ENCODE measurements at regions not wholly inside any gene's neighbourhood (a gene's known extent, or its start where the extent isn't known, plus 50 kb on each side); places are given as distances from the start of the nearest gene placed in this dataset.
A peak's percentile ranks its signal among the peaks of the same experiment; 100 is the strongest.

DNA sequence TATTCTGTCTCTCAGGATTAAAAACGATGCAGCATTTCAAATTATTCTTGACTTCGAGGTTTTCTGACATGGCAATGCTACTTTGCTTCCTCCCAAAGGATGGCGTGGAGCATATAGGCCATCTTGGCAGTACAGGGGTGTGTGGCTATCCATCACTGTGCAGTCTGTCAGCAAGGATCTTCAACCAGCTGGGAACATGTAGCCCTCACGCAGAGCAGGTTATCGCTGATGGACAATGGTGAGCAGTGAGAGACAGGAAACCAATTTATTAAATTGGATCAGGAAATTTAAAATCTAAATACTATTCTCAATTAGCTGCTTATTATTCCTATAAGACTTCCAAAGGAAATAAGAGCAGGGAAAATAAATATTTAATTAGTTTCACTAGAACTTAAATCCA, 615.3 kb downstream of the OTOL1 start:
- no peaks in the 10 kb centered on the region for H3K27me3 ChIP-seq (ENCODE audit: low read depth)
- H3K4me1 ChIP-seq, result no peaks in the 10 kb centered on the region
- H3K9me3 ChIP-seq, result no peaks in the 10 kb centered on the region
- ATAC-seq (no peak), DNase-seq (no peak)
- H3K27ac ChIP-seq, result no peak overlapping the region
- TF ChIP-seq, protein P1, sequence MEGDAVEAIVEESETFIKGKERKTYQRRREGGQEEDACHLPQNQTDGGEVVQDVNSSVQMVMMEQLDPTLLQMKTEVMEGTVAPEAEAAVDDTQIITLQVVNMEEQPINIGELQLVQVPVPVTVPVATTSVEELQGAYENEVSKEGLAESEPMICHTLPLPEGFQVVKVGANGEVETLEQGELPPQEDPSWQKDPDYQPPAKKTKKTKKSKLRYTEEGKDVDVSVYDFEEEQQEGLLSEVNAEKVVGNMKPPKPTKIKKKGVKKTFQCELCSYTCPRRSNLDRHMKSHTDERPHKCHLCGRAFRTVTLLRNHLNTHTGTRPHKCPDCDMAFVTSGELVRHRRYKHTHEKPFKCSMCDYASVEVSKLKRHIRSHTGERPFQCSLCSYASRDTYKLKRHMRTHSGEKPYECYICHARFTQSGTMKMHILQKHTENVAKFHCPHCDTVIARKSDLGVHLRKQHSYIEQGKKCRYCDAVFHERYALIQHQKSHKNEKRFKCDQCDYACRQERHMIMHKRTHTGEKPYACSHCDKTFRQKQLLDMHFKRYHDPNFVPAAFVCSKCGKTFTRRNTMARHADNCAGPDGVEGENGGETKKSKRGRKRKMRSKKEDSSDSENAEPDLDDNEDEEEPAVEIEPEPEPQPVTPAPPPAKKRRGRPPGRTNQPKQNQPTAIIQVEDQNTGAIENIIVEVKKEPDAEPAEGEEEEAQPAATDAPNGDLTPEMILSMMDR (IDR thresholded peaks at IDR 0.05), result no peak
- intact Hi-C loops (cut with DNase I), result no loop called here
- H3K4me3 ChIP-seq, result no peak overlapping the region
- no peaks in the 10 kb centered on the region for H3K36me3 ChIP-seq

DNA sequence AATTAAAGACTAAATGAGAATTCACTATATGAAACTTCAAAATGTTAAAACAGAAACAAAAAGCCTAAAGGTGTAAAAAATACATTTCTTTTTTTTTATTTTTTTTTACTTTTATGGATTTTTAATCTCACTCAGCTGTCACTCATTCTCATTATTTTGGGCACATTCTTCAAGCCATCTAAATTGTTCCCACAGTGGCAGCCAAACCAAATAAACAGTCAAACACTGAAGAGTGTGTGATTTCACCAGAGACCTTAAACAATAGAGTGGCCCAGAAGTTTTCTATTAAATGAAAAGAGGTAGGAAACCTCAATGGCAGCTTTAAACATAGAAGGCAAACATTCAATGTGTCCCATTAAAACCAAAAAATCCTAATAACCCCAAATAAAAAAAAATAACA, 616.1 kb downstream of the OTOL1 start:
- DNase-seq (no peak), ATAC-seq (no peak)
- TF ChIP-seq, protein P1 (IDR thresholded peaks at IDR 0.05), result no peak

DNA sequence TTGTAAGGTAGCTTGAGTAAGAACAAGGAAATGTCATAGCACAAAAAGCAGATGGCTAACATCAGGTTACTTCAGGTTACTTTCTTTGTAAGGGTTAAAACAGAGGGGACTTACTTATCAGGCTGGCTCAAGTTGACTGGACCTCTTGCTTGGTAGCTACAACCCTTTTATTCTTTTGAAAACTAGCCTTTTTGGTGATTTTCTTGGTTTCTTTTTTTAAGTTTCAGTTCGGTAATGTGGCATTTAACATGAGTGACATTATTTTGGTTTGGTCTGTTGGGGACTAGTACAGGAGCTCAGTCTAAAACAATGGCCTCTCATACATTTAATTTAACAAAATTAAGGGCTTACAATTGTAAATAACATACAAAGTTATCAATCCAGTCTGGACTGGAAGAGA, 621.4 kb downstream of the OTOL1 start:
- no peak for ATAC-seq
- Histone ChIP-seq H3K27me3 (ENCODE audit: low read depth) (no peaks in the 10 kb centered on the region), H3K4me1 (no peaks in the 10 kb centered on the region), H3K9me3 (no peaks in the 10 kb centered on the region), H3K27ac (no peak overlapping the region), H3K4me3 (no peak overlapping the region), H3K36me3 (no peaks in the 10 kb centered on the region)
- TF ChIP-seq, protein P1 (IDR thresholded peaks at IDR 0.05), result no peak
- DNase-seq, result no peak
- intact Hi-C loops (cut with DNase I), result no loop called here

More for the DNA sequence above, 616.1 kb downstream of the OTOL1 start:
- no peaks in the 10 kb centered on the region for H3K9me3 ChIP-seq
- no peaks in the 10 kb centered on the region for H3K36me3 ChIP-seq
- H3K4me3 ChIP-seq, result no peak overlapping the region
- H3K27me3 ChIP-seq (ENCODE audit: low read depth), result no peaks in the 10 kb centered on the region
- no peaks in the 10 kb centered on the region for H3K4me1 ChIP-seq
- H3K27ac ChIP-seq, result no peak overlapping the region
- intact Hi-C loops (cut with DNase I), result no loop called here

DNA sequence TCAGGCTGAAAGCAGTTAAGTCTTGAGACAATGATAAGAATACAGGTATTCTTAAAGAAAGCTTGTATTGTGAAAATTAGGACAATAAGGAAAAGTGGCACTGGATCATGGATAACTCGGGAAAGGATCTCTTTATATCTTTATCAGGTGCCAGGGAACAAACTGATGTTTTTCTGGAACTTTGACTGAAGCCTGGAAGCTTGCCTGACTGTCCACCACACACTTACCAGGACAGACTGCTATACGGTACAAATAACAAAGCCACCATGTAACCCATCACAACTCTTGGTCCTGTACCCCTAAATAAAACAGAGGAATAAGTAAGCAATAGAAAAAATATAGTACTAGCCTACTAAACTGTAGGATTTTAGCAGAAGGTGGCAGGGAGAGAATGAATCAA, 623.0 kb downstream of the OTOL1 start:
- intact Hi-C loops (cut with DNase I), result no loop called here

DNA sequence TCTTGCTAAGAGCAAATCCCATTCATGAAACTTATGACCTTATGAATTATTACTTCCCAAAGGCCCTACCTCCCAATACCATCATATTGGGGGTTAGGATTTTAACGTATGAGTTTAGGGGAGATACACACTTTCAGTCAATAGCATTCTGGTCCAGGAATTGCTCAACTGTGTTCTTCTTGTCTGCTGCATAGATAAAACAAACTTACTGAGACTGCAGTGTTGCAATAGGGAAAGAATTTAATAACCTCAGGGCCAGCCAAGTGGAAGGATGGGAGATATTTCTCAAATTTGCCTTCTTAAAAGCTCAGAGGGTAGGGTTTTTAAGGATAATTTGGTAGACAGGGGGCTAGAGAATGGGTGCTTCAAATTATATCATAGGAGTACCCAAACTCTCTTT, 625.8 kb downstream of the OTOL1 start:
- intact Hi-C loops (cut with DNase I), result no loop called here
- DNase-seq, result no peak
- TF ChIP-seq, protein P1 (IDR thresholded peaks at IDR 0.05), result no peak

More for the DNA sequence above, 623.0 kb downstream of the OTOL1 start:
- no peak overlapping the region for H3K4me3 ChIP-seq
- DNase-seq (no peak), ATAC-seq (no peak)
- no peaks in the 10 kb centered on the region for H3K27me3 ChIP-seq (ENCODE audit: low read depth)
- H3K36me3 ChIP-seq, result no peaks in the 10 kb centered on the region
- no peak overlapping the region for H3K27ac ChIP-seq
- no peaks in the 10 kb centered on the region for H3K9me3 ChIP-seq
- TF ChIP-seq, protein P1 (IDR thresholded peaks at IDR 0.05), result no peak
- H3K4me1 ChIP-seq, result no peaks in the 10 kb centered on the region

DNA sequence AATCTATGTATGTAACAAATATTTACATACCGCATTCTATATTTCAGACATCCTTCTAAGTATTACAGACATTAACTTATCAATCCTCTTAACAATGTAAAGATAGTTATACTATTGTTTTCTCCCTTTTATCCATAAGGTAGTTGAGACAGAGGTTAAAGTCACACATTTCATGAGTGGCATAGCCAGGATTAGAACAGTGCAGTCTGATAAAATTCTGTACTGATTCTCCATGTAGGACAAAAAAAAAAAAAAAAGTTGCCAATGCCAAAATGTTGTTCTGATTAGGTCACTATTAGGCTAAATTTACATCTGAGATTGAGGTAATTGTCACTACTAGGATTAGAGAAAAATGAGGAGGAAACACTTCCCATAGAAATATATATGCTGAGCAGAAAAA, 629.2 kb downstream of the OTOL1 start:
- DNase-seq, result no peak
- H3K4me3 ChIP-seq, result no peak overlapping the region

More for the DNA sequence above, 625.8 kb downstream of the OTOL1 start:
- no peak overlapping the region for H3K4me3 ChIP-seq
- no peaks in the 10 kb centered on the region for H3K4me1 ChIP-seq
- no peak overlapping the region for H3K27ac ChIP-seq
- peak in 1 of 2 donors; percentile 17 for ATAC-seq
- H3K9me3 ChIP-seq, result no peaks in the 10 kb centered on the region
- H3K36me3 ChIP-seq, result no peaks in the 10 kb centered on the region
- no peaks in the 10 kb centered on the region for H3K27me3 ChIP-seq (ENCODE audit: low read depth)

More for the DNA sequence above, 629.2 kb downstream of the OTOL1 start:
- ATAC-seq, result no peak
- Histone ChIP-seq H3K4me1 (no peaks in the 10 kb centered on the region), H3K27ac (no peak overlapping the region), H3K9me3 (no peaks in the 10 kb centered on the region), H3K27me3 (ENCODE audit: low read depth) (no peaks in the 10 kb centered on the region), H3K36me3 (no peaks in the 10 kb centered on the region)
- TF ChIP-seq, protein P1 (IDR thresholded peaks at IDR 0.05), result no peak
- intact Hi-C loops (cut with DNase I), result no loop called here
